Epithelial cell of prostate (primary cell): ENCODE measurements at regions not wholly inside any gene's neighbourhood (a gene's known extent, or its start where the extent isn't known, plus 50 kb on each side); places are given as distances from the start of the nearest gene placed in this dataset.

Experiments
- DNase-seq: peaks from one replicate; pipeline ENCODE4 v3.0.0-alpha.2; 2011; ENCODE audit warnings: low read depth, low spot score
- H3K27ac ChIP-seq: fragments of 450-650 bp; 2 replicates; pipeline ENCODE4 v1.5.1; 2017; ENCODE audit warnings: mild to moderate bottlenecking

DNA sequence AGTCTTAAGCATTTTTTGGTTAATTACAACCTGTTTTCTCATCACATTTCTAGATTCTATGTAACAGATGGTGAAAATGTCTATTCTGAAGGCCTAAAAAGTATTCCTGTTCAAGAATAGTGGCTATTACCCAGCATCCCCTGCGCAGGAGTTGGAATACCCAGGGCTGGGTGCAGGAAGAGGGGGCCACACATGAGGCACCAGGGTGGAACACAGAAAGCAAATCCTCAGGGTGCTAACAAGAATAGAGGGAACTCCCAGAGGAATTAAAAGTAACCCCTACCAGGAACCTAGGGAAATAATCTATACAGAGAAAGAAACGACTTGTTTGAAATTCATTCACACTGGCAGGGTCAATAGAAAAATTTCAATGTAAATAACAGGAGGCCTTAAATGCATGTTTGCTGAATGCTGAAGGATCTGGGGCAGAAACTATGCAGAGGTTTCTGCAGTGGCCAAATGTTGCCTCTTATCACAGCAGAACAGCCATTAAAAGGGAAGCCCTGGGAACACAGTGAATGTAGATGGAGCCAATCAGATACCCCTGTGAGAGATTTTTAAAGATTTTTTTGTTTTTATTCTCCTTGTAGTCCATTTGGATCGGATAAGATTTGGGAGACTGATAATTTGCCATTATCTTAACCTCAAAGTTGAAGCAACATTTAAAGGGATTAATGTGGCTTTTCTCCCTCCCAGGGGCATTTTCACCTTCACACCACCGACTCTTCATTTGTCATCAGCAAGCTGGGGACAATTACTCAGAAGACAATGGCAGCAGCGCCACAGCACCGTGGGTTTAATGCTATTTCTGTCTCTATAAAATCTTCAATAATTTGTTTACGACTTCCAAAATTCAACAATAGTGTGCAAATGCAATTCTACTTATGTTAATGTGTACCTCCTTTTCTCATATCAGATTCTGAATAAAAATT is 196.0 kb upstream of the PSMD7 start:
- DNase-seq = no peak
- H3K27ac ChIP-seq = no peak overlapping the region

- no peak for DNase-seq
- H3K27ac ChIP-seq = no peak overlapping the region
These were observed 197.1 kb upstream of the PSMD7 start for GRCh38 chr16:74099530-74099929.

DNA sequence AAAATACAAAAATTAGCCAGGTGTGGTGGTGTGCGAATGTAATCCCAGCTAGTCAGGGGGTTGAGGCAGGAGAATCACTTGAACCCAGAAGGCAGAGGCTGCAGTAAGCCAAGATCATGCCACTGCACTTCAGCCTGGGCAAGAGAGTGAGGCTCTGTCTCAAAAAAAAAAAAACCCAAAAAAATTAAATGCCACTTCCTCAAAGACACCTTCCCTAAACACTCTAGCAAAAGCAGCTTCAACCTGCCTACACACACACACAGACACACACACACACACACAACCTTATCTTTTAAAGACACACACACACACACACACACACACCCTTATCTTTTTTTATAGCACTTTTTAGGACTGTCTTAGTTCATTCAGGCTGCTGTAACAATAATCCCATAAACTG is 201.7 kb upstream of the PSMD7 start:
- no peak for DNase-seq
- H3K27ac ChIP-seq = no peak overlapping the region

GRCh38 chr16:74094514-74094913 is 202.1 kb upstream of the PSMD7 start:
- no peak overlapping the region for H3K27ac ChIP-seq
- no peak for DNase-seq

DNA sequence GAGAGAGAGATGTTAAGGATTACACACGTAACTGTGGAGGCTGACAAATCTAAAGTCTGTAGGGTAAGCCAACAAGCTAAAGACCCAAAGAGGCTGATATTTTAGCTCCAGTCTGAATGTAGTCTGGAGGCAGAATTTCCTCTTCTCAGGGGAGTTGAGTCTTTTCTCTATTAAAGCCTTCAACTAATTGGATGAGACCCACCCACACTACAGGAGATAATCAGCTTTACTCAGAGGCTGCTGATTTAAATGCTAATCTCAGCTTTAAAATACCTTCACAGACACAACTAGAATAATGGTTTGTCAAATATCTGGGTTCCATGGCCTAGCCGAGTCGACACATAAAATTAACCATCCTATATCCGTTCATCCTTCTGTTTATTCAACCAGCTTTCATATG is 204.3 kb upstream of the PSMD7 start:
- H3K27ac ChIP-seq = no peak overlapping the region
- no peak for DNase-seq

GRCh38 chr16:74090871-74091270 is 205.7 kb upstream of the PSMD7 start:
- no peak overlapping the region for H3K27ac ChIP-seq
- no peak for DNase-seq

DNA sequence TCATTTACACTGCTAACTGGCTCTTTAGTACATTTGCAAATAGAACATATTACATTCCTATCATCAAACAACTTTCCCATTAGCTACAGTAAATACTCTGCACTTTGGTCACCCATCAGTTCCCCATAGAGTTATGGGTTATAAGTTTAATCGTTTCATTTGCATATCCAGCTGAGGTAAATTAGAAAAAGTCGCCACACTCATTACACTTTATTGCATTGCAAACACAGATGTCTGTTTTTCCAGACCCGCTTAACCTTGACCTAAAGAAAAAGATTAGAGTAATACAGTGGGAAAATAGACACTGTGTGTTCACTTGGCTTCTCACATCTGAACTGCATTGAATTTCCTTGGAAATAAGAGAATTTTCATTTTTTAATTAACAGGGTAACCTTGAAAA is 213.1 kb upstream of the PSMD7 start:
- no peak for DNase-seq
- no peak overlapping the region for H3K27ac ChIP-seq

- DNase-seq = no peak
- no peak overlapping the region for H3K27ac ChIP-seq
These were observed 216.3 kb upstream of the PSMD7 start for GRCh38 chr16:74080311-74080710.

GRCh38 chr16:74079232-74079586 is 217.4 kb upstream of the PSMD7 start:
- no peak overlapping the region for H3K27ac ChIP-seq

GRCh38 chr16:74078511-74079231 is 217.9 kb upstream of the PSMD7 start:
- DNase-seq = no peak

More at GRCh38 chr16:74079232-74079586, 217.4 kb upstream of the PSMD7 start:
- DNase-seq = no peak

GRCh38 chr16:74076568-74076967 is 220.0 kb upstream of the PSMD7 start:
- no peak for DNase-seq
- no peak overlapping the region for H3K27ac ChIP-seq

More at GRCh38 chr16:74078511-74079231, 217.9 kb upstream of the PSMD7 start:
- no peak overlapping the region for H3K27ac ChIP-seq

- DNase-seq = no peak
- no peak overlapping the region for H3K27ac ChIP-seq
These were observed 221.2 kb upstream of the PSMD7 start for GRCh38 chr16:74075393-74075792.

DNA sequence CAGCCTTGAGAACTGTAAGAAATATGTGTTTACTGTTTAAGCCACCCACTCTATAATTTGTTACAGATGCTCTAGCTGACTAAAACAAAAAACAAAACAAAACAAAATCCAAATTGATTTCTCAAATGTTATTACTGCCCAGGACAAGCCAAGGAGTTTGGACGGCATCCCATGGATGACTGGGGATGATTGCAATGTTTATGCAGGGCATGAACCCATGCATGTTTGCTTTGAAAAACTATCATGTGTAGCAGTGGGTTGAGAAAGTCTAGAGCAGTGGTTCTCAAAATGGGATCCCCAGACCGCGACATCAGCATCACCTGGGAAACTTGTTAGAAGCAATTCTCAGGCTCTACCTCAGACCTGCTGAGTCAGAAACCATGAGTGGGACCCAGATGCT is 223.2 kb upstream of the PSMD7 start:
- H3K27ac ChIP-seq = no peak overlapping the region
- no peak for DNase-seq

GRCh38 chr16:74071996-74072535 is 224.5 kb upstream of the PSMD7 start:
- no peak overlapping the region for H3K27ac ChIP-seq
- no peak for DNase-seq

GRCh38 chr16:74070237-74070636 is 226.4 kb upstream of the PSMD7 start:
- H3K27ac ChIP-seq = no peak overlapping the region
- no peak for DNase-seq

GRCh38 chr16:74064120-74064735 is 232.4 kb upstream of the PSMD7 start:
- no peak for DNase-seq
- no peak overlapping the region for H3K27ac ChIP-seq

DNA sequence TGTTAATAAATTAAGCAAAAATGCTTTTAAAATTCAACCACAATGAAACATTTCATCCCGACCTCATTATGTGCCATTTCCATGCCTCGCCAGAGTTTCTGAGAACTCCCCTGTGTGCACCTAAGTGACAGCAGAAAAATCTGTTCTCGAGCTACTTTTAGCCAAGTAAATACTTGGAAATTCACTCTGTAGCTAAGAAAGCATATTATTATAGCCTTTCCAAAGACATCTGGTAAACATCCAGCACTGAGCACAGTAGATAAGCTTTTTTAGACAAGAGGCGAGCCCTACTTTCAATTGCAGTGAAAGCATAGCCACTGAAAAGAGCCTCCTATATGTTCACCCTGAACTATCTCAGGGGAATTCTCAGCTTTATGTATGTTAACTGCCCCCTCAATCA is 242.8 kb upstream of the PSMD7 start:
- H3K27ac ChIP-seq = no peak overlapping the region
- no peak for DNase-seq

- H3K27ac ChIP-seq = no peak overlapping the region
These were observed 243.3 kb upstream of the PSMD7 start for GRCh38 chr16:74053312-74053711.

GRCh38 chr16:74052016-74052415 is 244.6 kb upstream of the PSMD7 start:
- no peak overlapping the region for H3K27ac ChIP-seq
- no peak for DNase-seq

More at GRCh38 chr16:74053312-74053711, 243.3 kb upstream of the PSMD7 start:
- DNase-seq = no peak

- no peak for DNase-seq
- no peak overlapping the region for H3K27ac ChIP-seq
These were observed 247.6 kb upstream of the PSMD7 start for GRCh38 chr16:74049027-74049426.

GRCh38 chr16:74046524-74046923 is 250.1 kb upstream of the PSMD7 start:
- DNase-seq = no peak
- no peak overlapping the region for H3K27ac ChIP-seq
